HG03159 (cell line): ENCODE measurements at regions not wholly inside any gene's neighbourhood (a gene's known extent, or its start where the extent isn't known, plus 50 kb on each side); places are given as distances from the start of the nearest gene placed in this dataset.

Experiments
- ATAC-seq: cut with Tn5 transposase; IDR thresholded peaks from one replicate; pipeline ENCODE4 v1.9.1; 2021; ENCODE audit warnings: mild to moderate bottlenecking, moderate library complexity; ENCODE audit not compliant: unreplicated experiment

GRCh38 chr2:16117791-16118610 is 177.7 kb downstream of the MYCN start:
- ATAC-seq: no peak

- no peak for ATAC-seq
These were observed 176.8 kb downstream of the MYCN start for GRCh38 chr2:16117021-16117700.

GRCh38 chr2:16115881-16116830 is 175.8 kb downstream of the MYCN start:
- ATAC-seq: no peak

- no peak for ATAC-seq
These were observed 174.9 kb downstream of the MYCN start for GRCh38 chr2:16115291-16115690.

- no peak for ATAC-seq
These were observed 174.5 kb downstream of the MYCN start for GRCh38 chr2:16114836-16115235.

GRCh38 chr2:16114070-16114469 is 173.7 kb downstream of the MYCN start:
- no peak for ATAC-seq

GRCh38 chr2:16113568-16113967 is 173.2 kb downstream of the MYCN start:
- ATAC-seq: no peak

GRCh38 chr2:16112972-16113560 is 172.7 kb downstream of the MYCN start:
- ATAC-seq: no peak

- no peak for ATAC-seq
These were observed 172.1 kb downstream of the MYCN start for GRCh38 chr2:16112251-16112971.

- ATAC-seq: no peak
These were observed 171.5 kb downstream of the MYCN start for GRCh38 chr2:16111838-16112210.

- ATAC-seq: no peak
These were observed 169.5 kb downstream of the MYCN start for GRCh38 chr2:16109821-16110310.

GRCh38 chr2:16109368-16109820 is 169.0 kb downstream of the MYCN start:
- ATAC-seq: no peak

GRCh38 chr2:16107246-16107645 is 166.9 kb downstream of the MYCN start:
- no peak for ATAC-seq

GRCh38 chr2:16106619-16107018 is 166.3 kb downstream of the MYCN start:
- no peak for ATAC-seq

GRCh38 chr2:16105669-16106281 is 165.4 kb downstream of the MYCN start:
- no peak for ATAC-seq

- ATAC-seq: no peak
These were observed 164.8 kb downstream of the MYCN start for GRCh38 chr2:16104949-16105668.

GRCh38 chr2:16104315-16104948 is 164.1 kb downstream of the MYCN start:
- no peak for ATAC-seq

GRCh38 chr2:16103614-16104314 is 163.4 kb downstream of the MYCN start:
- no peak for ATAC-seq
